Embryonic facial prominence (tissue), 1 donor: ENCODE measurements at regions not wholly inside any gene's neighbourhood (a gene's known extent, or its start where the extent isn't known, plus 50 kb on each side); places are given as distances from the start of the nearest gene placed in this dataset.

Experiments used
- DNase-seq: peaks from one replicate; pipeline ENCODE4 v3.0.0-alpha.2; 2016; ENCODE audit errors: extremely low spot score

DNA sequence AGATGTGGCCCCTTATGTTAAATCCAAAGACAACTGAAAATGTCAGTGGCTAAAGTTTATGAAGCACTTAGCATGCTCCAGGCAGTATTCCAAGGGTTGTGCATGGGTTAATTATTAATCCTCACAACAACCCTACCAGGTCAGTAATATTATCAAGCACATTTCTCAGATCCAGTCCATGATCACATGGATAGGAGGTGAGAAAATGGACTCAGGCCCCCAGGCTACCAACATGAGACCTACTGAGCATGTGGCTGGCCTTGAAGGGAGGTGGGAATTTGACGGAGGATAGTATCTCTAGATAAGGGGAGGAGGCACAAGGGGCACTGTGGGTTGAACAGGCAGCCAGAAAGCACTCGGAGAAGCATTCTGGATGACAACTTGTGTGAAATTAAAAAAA, 412.0 kb downstream of the MEIS1 start:
- DNase-seq: no peak

DNA sequence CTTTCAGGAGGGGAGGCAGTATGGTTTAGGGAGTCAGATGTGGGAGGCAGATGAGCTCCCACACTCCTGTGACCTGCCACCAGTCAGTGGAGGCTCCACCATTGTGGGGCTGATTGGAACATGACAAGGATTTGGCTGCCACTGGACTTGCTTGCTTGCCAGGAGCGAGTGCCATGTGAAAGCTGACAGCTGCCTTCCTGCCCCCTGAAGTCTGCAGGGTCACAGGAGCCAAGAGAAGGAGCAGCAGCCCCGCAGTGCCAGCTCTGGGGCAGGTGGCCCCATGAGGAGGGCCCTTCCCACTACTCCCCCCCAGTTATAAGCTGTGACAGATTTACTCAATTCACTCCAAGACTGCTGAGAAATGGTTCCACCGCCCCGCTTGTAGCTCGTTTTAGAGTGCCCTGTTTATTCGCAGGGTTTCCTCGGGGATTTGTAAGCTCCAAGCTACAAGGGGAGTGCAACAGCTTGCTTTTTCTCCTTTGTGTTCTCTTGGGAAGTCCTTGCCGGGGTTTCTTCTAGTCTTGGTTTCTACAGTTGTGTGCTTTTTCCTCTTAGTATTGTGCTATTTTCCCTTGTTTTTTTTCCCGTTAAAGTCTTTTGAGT, 414.3 kb downstream of the MEIS1 start:
- DNase-seq: no peak

DNA sequence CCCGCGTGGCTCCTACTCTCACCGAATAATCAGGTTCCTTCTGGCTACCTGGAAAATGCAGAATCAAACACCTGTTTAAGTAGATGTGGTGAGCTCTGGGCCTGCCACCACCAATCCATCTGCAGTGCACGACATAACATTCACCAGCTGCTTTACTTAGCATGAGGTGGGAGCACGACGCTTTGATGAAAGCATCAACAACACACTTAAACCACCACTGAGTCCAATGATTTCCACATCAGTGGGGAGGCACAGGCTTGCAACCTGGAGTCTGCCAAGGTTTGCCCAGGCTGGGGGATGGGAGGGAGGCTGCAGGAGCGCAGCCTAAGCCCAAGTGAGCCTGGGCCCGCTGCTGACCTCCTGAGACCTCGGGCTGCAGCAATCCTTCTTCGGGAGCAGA, 415.5 kb downstream of the MEIS1 start:
- no peak for DNase-seq

DNA sequence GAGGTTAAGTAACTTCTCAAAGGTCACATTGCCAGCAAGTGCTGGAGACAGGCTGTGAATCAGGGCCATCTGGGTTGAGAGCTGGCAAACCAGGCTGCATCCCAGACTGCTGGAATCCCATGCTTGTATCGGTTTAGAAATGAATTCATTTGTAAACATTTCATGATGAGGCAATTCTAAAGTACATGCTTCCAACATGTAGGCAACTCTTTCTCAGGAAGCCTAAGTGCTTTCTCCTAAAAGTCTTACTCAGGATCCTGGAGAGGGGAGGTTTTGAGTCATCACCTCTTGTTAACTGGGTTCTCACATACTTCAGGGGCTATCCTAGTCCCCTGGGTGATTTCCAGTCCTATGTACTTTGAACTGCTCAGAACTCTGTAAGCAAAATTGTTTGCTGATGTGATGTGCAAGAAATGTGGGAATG, 416.5 kb downstream of the MEIS1 start:
- no peak for DNase-seq

DNA sequence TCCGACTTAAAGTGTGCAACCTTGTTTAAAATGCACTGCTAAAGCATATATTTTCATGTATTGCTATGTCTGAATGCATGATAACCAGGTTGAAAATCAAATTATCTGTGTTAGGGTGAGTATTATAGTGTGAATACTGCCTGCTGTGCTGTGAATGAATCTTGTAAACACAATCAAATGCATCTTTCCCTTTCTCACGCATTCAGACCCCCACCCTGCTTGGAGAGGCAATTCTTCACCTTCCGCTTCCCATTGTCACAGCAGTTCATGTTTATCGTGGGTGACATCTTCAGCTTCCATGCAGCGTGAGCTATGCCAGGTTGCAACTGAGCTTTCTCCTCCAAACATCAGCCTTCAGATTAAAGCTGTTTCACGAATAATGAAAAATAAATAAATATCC, 418.0 kb downstream of the MEIS1 start:
- no peak for DNase-seq

DNA sequence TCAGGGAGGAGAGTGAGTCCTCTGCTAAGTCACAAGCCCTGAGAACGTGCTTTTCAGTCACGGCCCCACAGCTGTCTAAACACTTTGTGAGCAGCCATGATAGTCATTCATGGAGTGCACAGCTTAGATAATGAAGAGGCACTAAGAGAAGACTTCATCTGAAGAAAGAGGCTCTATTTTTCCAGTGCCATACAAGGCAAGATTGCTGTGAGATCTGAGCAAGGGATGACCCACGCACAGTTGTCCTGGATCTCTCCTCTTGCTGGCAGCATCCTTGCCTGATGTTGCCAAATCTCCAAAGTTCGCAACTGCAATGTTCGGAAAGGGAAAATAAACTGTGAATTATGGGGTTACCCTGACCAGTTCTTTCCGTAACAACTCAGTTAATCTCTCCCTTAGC, 418.7 kb downstream of the MEIS1 start:
- DNase-seq: no peak

DNA sequence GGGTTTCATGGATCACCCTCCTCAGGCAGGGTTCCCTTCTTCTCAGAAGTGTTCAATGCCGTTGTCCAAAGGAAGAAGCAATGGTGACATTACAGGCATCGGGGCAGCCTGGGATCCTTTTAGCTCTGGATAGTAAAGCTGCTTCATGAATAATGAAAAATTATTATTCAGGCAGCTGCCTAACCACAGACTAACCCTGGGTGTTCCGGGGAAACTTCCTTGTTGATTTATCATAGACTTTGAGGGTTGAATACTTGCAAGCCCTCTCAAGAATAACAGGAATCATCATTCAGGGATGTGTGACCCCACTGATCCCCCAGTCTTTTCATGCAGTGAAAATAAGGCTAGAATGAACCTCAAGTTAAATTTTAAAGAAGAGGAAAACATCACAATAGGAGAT, 419.4 kb downstream of the MEIS1 start:
- no peak for DNase-seq

DNA sequence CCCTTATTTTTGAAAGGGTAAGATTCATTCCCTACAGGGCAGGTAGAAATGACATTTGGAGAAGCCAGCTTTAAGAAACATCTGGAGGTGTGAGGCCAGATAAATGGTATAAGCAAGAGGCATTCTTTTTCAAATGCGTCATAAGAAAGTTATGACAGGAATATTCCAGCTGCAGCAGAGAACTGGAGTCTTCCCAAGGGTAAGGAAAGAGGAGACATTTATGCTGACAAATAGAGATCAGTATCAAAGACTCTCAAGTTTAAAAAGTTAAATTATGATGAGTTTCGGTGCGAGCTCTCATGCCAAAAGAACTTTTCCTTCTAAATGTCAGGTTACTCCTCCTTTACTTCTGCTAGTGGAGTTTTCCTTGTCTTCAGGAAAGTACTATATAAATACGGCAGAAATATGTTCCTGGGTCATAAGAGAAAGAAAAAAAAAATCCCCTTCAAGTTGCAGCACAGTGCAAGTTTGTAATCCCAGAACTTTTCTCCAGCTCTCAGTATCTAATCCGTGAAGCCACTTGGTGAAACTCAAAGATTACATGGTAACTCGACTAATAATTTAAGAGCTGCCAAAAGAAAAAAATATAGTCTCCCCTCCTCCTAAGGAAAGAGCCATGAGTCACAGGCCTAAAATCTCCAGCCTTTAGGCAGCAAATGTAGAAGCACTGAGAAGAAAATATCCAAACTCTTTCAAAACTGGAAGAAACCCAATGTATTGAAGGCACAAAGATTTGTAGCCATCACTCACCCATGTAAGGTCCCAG, 428.1 kb downstream of the MEIS1 start:
- peak; percentile 26 for DNase-seq

DNA sequence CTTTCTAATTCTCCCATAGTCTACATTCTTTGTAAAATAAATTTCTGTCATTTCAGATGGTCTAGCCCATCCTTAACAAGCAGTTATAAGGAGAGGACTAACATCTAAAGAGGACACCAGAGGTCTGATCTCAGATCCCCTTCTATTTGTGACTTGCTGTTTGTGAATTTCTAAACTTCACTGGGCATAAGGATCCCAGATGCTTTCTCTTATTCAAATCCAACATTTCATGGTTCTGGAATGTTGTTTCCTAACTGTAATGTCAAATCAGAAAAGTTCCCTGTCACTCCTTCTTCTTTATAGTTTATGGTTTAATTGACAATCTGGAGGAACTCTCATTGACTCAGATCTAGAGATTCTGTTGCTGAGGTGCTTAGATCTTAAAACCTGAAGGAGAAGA, 430.2 kb downstream of the MEIS1 start:
- DNase-seq: no peak

DNA sequence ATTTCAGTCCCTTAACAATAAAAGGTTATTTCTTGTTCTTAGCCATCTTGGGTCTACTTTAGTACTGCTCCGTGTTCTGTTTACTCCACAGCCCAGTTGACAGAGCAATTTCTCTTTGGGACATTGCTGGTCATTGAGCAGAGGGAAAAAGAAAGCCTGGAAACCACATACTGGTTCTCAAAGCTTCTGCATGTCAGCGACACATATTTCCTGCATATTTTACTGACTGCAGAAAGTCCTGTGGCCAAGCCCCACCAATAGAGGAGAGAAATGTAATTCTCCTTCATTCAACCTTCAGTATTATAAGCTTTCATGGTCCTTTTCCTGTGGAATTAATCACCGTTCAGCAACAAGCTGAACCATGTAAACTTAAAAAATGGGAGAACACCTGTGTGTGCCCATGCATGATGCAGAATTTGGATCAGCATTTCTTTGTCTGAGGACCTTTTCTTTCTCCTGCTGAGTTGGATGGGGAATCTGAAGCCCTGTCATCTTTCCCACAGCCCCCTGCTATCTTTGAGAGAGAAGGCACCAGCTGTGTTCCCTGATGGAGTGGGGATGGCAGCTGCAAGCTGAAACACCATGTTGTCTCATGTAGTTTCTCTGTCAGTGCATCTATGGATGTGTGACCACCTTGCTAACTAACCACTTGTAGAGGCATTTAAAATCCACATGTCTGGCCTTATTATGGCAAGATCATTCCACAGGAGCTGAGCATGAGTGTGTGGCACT, 431.6 kb downstream of the MEIS1 start:
- no peak for DNase-seq

DNA sequence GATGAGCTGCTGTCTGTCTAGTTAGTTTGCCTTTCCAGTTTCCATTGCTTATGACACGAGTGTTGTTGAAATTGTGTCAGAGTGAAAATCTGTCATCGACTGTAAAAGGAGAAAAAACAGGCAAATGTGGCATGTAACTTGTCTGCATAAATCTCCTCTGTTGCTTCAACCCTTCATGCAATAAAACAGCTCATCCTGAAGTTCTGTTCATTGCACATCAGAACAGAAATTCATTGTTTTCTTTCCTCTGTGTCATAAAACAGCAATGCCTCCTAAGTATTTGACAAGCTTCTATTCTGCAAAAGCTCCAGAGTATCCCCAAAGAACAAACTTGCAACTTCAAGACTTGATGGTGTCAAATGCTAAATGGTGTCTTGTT, 432.1 kb downstream of the MEIS1 start:
- no peak for DNase-seq

DNA sequence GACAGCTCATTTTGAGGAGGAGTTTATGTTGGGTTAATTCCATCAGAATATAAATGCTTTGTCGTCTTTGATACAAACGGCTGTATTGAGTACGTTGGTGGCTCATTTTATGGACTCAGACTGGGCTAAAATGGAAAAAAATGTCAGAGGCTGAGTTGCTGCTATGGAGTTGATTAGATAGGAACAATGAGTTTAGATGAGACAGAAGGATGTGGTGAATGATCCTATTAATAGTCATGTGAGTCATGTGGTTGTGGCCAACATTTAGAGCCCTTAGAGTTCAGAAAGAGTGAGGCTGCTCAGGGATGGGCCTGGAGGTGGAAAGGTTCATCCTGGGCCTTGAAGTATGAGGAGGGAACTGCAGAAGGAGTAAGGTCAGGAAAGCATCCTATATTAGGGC, 434.2 kb downstream of the MEIS1 start:
- no peak for DNase-seq

DNA sequence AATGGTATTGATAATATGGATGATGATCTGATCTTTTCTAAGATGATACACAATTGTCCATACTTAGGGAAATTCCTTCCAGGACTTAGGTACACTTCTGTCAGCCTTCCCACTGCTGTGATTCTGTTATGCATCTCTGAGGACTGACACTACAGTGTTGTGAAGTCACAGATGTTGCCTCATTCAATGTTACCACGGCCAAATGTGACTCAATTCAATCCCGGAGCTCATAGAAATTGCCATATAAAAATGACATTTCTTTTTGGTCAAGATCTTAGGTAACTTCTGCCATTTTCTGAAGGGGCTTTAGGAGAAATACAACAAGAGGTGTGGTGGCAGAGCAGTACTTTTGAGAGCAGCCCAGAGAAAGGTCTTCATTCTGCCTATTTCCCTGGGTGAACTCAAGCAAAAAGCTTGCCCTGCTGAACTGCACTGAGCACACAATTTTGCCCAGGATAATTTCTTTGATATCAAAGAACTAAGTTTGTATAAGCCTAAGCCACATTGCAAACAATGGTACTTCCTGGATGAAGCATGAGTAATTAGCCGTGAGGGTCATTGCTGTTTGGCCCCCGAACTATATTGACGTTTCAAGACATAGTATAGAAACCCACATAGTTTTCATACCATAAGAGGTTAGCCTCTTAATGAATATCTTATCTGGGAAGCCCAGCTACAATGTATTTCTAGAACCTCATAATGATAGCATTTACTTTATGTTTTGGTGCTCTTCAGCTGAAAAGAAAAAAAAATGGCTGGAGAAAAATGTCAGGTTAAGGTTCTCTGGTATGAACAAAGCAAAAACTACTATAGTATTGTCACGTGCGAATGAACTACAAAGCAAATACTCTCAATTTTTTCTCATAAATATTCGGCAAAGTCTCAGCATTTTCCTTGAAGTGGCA, 437.4 kb downstream of the MEIS1 start:
- DNase-seq: no peak

DNA sequence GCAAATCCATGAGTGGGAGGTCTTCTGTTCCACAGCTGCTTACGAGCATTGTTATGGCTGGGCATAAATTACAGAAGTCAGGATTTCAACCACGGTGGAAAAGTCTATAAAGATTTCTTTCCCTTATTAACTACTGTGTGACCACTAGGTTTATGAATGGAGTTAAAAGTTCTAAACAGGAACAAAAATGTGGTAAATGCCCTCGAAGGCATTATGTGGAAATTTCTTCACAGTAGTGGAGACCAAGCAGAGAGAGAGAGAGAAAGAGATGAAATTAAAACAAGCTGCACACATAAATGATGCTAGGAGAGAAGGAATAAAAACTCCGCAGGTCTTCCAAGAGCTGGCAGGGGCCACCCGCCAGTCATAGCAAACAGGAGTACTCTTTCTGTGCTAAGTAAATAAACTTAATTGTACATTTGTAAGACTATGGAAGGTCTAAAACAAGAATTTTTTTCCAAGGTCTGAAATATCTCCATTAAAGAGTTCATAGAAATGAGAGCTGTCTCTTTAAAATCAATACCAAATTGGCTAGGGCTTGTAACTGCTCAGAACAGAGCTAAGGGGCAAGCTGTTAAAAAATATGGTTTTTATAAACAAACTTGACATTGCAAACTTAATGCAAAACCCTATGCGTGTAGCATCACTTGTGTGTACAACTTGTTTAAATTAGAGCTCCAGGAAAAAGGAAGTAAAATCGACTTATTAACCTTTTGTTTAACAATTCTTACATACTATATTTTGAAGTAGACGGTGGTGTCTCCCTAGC, 438.2 kb downstream of the MEIS1 start:
- DNase-seq: no peak

DNA sequence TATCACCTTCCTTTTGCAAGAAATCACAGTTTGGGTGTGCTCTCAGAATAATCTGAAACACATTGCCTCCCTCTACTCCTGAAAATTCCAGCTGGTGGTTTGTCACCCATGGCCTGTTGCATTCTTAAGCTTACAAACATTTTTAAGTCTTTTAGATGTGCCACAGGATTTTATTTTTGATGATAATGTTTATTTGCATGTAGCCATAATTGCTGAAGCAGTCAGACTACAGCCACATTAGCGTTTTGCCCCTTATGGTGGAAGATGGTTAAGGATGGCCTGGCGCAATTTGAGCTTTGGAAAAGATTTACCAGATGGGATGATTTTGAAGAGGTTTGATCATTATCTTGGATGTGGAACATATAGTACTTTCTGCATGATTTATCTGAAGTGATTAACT, 439.5 kb downstream of the MEIS1 start:
- no peak for DNase-seq

DNA sequence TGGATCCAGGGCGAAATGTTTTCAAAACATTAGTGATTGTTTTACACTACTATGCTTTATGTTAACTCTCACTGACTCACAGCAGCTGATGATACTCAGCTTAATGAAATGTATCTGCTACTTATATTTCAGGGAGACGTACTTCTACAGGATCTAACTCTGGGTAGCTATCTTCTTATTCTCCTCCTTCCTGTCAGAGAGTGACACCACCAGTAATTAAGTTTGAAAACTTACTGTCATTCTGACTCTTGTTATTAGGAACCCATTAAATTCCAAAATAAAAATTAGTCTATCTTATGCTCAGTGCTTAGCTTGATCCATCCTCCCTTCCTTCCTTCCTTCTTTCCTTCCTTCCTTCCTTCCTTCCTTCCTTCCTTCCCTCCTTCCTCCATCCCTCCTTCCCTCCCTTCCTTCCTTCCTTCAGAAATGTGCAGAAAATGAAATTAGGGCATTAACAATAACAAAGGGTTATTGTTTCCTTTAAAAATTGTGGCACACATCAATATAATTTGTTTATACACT, 441.1 kb downstream of the MEIS1 start:
- no peak for DNase-seq

DNA sequence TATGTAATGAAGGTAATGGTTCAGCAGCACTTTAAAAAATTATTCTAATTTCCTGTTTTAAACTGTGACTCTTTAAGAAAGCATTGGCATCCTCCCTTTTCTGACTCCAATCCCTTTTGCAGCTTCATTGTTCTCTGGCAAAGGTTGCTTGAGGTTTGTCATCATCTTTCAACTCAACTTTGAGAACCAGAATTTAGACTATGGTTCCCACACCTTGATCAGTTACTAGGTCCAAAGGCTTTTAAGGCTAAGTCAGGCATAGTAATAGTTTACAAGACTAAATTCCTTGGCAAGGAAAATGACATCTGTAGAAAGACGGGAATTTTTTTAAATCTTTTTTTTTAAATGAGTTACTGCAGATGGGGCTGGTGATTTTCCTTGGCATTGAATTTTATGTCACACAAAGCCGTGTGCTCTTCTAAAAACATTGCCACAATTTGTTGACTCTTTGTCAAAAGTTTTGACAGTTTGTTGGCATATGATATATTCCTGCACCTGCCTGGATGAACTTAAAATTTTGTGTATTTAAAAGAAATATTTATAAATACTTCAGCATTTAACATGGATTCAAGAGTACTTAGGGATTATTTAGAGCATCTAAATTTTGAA, 451.0 kb downstream of the MEIS1 start:
- DNase-seq: no peak

DNA sequence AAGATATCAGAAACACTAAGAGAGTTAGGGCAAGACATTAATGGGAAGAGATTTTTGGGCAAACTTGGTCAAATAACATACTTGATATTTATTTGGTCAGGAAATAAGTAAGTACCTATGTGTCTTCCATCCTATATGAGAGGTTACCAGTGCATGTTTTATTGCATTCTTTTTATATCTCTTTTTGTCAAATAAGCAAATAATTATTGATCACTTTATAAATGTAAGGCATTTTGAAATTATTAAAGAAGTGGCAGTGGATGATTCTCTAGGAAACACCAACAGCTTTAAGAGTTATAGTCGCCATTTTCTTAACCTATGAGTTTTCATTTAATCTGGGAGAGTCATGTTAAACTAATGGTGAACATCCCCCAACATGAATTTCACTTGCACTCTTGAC, 453.3 kb downstream of the MEIS1 start:
- no peak for DNase-seq

DNA sequence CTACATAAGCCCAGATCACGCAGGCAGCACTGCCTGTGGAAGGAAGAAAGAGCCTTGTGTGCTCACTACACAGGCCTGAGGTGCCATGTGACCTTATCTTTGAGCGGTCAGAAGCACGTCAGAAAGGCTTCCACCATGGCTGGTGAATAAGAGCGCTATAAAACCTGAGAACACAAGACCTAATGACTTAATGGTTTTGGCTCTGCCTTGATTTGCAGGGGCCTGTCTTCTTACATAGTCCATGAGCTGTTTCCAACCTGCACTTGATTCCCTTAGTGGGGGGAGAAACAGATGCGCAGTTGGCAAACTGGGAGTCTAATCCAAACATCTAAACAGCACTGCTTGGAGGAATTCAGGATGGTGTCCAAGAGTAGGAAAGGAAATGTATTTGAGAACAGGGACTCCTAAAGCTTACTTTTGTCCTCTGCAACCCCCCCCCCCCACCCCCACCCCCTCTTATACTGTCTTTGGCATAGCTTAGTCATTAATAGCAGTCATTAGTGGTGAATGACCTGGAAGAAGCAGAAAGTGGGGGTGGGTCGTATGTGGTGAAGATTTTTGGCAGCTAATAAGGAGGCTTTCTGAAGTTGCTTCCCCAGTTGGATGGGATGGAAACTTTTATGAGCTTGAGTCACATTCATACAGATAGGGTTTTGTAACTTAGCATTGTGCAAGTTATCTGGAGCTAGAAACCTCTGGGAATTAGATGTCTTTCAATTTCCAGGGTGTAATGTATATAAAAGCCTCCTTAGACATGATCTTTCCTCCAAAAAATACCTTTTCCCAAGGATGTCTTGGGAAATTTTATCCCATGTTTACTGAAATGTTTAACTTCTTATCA, 454.1 kb downstream of the MEIS1 start:
- no peak for DNase-seq

DNA sequence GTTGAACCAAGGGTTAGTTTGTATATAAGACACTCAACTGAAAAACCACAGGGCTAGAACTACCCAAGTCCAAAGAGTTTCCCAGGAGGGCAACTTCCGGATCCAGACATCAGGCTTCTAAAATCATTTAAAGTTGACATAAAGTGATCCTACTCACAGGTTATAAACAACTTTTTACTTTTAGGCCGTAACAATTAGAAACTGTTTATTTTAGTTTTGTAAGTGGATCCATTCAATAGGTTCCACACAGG, 454.6 kb downstream of the MEIS1 start:
- DNase-seq: no peak
